ENCODE measurements at regions not wholly inside any gene's neighbourhood (a gene's known extent, or its start where the extent isn't known, plus 50 kb on each side); places are given as distances from the start of the nearest gene placed in this dataset.

DNA sequence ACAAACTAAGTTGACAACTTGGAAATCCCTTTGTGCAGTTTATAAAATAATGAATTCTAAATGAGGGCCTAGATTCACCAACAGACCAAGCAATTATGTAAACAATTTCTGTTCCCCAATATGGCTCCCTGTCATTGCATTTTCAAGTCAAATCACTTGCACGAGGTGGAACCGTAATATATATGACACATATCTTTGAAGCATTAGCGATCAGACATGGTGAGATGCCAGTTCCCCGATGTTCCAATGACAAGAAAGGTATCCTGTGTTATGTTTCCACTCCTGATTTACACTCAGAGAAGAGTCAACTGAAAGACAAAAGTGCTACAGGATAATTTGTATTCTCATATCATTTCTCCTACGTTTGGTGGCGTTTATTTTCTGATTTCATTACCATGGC lies 108.5 kb upstream of the TDRD3 start:
- no peak for DNase-seq

DNA sequence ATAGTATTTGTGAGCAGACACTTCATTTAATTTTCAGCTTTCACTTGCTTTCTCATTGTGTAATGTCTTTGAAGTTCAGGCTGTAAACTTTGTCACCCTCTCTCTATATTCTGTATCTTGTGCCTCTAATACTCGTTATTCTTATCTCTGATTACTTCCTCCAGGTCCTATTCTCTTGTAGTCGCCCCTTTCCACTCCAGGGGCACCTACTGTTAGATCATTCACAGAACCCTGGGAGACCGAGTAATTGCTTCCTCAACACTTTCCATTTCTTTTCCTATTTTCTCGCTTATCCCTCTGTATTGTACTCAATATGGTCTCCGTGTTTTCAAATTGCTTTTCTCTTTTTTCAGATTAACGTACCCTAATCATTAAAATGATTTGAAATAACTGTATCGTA lies 93.9 kb upstream of the TDRD3 start:
- DNase-seq = no peak

DNA sequence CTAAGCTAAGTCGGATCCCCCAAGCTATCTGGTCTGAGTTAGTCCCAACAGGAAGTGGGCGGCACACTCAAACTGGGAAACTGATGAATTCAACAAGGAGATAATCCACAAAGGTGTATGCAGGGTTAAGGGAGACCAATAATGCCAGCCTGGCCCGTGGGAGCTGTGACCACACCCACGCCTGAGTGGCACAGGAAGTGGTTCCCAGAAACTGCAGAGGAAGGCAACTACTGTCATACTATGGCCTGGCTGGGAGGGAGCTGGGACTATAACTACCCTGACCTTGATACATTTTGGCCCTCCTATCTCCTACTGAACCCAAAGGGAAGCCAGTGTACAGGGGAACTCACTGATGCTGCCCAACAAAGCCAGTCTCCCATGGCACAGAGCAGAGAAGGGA lies 85.5 kb upstream of the TDRD3 start:
- DNase-seq = no peak

DNA sequence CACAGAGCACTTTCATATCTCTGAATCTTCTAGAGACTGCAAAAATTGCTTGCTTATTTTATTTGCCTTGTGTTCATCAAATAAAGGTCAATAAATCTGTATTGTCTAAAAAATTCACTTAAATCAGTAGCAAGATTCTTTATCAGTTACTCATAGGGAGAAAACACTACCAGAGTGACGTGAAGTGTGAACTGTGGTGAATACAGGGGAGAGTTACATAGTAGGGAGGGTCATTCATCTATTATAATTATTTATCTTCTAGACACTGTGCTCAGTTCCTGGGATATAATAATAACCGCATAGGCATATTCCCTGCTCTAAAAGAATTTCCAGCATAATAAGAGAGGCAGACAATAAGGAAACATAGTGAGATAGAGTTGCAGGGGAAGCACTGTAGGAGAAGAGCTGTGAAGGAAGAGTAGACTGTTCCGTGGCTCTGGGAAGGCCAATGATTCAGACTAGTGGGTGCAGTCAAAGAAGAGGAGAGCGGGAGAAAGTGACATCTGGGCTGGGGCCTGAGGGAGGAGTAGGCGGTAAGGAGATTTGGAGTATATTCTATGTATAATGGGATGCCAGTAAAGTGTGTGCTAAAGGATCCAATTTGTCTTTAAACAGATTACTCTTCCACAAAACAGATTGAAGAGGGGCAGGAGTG lies 84.0 kb upstream of the TDRD3 start:
- no peak for DNase-seq

DNA sequence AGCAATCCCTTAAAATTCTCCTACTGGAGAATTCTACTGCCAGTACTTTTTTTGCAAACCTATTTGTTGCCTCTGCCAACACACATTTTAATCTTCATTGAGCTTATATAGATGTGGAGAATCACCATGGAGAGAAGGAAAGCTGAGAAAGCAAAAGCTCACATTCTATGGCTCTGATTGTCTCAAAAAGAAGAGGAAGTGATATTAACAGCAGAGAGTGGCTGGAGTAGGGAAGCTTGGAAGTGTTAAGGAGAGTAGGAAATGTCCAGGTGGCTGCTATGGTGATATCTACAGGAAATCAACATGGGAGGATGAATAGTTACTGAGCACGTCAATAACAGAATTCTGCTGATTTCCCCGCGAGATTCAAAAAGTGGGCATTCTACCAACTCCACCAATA lies 78.8 kb upstream of the TDRD3 start:
- no peak for DNase-seq

DNA sequence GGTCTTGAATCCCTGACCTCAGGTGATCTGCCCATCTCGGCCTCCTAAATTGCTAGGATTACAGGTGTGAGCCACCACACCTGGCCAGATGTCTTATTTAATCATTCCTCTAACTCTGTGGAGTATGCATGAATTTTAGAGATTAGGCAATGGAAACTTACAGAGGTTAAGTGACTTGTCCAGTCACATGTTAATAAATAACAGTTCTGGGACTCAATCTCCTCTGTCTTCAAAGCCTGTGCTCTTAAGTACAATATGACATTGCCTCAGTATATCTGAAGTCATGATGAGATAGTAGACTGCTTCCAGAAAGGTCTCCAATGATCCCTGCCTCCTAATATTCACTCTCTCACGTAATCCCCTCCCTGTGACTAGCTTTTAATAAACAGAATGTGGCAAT lies 72.9 kb upstream of the TDRD3 start:
- DNase-seq = no peak

DNA sequence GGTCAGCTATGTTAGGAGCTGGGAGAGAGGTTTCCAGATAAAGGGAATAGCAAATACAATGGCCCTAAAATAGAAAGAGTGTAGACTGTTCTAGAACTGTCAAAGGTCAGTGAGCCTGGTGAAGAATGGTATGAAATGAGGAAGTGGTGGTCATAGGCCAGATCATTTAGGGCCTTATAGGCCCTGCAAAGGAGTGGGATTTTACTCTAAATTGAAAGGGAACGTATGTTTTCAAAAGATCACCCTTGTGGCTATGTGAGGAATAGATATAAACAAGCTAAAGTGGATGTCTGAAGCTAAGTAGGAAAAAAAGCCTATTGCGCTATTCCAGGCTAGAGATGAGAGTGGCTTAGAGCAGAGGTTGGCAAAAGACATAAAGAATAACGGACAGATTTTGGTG lies 70.7 kb upstream of the TDRD3 start:
- DNase-seq = no peak

DNA sequence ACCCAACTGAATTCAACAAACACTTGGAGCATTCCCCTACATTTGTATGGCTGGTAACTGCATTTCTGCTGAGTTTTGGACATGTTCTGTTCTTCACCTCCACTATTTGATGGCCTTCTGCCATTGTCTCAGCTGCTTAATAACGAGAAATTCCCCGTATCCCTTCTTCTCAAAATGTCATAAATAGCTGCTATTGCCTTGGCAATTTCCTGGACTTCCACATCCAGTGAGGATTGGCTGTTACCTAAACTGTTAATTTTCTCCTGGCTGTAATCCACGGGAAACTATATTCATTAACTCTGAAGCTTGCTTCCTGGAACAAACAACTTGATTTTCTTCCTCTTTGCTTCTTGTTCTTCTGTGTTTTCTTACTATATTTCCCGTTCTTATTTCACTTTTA lies 69.5 kb upstream of the TDRD3 start:
- DNase-seq = no peak

DNA sequence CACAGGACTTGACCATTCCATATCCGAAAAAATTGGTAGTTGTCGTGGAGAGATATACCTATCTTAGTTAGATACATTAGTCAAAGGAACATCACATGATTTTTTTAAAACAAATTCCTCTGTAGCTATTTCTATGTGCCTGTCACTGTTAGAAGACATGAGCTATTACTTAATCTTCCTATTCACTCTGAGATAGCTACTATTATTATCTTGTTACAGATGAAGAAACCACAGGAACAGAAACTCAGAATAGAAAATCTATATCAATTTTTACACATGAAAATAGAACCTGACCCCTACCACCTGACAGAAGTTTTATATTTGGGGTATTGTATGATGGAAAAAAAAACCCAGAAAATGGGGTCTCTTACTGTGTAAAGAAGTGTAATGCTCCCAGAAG lies 68.9 kb upstream of the TDRD3 start:
- DNase-seq = no peak

DNA sequence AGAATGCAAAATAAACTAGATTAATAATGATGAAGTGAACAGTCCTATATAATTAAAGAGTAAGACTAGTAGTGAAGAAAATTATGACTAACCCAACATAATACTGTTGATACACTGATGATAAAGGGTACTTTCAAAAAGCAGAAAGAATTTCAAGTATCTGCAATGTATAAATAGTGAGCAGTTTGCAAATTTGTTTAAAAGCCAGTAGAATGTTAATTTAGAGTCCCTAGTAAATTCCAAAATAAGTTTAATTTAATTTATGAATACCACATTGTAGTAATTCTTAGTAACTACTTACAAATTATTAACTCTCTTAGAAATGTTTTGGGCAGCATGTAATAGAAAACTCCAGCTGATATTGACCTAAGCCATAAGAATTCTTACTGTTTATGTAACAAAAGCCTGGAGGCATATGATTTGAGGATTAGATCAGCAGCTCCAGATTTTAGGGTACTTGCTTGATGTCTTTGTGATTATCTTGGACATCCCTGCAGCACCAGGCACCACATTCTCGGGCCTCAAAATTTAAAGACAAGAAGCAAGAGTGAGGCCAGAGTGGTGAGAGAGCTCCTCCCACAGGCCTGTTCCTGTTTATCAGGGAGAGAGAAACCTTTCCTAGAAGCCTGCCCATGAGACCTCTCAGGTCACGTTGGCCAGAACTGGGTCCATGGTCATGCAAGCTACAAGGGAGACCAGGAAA lies 67.6 kb upstream of the TDRD3 start:
- DNase-seq = peak; percentile 25

DNA sequence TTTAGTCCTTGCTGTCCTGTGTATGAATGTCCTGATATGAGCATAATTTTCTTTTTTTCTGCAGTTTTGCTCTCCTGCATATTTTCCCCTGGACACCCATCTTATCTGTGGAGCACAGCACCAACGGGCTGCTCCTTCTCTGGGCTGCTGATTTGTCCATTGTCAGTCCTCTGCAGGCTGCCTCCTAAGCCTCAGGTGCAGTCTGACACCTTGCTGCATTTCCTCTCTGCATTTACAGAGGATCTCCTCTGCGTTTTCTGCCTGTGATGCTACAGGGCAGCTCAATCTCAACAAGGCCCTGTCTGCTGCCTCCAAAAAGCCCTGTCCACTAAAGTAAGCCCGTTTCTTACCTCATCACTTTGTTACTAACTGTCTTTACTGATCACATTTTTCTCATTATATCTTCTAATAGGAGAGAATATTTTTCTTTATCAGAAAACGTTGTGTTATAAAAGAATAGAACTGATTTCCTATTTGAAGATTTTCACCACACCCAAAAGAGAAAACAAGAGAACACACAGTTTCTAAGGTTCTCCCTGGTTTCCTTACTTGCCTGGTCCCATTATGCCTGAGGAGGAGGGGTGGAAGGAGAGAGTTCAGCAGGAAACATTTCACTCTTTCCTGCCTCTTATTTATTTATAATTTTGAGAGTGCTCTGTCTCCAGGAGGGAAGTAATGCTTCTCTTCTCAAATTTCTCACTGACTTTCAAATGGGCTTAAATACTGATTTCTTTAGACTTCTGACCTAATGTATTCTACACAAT lies 65.6 kb upstream of the TDRD3 start:
- no peak for DNase-seq

DNA sequence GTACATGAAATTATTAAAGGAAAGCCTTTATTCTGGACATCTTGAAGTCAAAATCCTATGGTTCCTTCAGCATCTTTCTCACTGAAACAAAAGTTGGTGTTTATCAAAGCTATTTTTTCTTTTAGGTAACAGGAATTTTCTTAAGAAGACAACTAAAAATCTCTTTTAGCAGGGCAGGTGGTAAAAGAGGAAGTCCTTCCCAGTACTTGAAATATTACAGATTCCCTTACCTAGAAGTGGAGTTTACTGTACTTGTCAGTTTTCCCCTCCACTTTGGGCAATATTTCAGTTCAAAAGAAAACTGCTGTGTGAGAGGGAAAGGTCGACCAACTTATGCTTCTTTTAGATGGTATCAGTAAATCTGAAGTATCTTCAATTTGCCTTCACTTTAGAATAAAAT lies 64.3 kb upstream of the TDRD3 start:
- DNase-seq = no peak

DNA sequence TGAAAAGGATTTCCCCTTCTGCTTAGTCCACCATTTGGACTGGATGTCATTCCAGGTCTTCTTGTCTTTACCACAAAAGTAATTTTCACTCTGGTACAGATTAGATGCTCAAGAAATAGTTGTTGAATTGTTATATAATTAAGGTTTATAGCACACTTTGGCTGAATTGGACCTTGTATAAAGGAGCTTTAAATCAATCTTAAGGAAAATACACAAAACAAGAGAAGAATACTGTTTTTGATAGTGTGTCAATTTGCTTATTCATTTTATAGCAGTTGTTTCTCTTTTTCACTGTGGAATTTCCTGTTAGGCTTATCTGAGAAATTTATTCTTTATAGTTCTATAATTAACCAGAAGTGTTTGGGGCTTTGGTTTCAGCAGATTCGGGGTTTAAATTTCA lies 62.7 kb upstream of the TDRD3 start:
- DNase-seq = no peak

DNA sequence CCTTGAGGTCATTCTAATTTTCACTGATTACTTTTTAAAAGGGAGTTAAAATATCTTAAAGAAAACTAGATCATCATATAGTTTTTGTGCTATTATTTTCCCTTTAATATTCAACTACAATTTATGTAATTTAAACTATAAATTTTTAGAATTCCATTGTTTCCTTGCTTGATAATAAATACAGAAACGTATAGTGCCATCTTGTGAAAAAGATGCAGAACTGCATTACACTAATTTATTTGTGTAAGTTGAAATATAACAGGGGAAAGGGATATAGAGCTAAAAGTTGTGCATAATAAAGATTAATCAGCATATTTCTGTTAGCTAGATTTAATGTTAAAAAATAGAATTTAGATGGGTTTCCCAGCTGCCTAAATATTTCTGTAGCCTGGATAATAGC lies 61.5 kb upstream of the TDRD3 start:
- DNase-seq = peak; percentile 3

DNA sequence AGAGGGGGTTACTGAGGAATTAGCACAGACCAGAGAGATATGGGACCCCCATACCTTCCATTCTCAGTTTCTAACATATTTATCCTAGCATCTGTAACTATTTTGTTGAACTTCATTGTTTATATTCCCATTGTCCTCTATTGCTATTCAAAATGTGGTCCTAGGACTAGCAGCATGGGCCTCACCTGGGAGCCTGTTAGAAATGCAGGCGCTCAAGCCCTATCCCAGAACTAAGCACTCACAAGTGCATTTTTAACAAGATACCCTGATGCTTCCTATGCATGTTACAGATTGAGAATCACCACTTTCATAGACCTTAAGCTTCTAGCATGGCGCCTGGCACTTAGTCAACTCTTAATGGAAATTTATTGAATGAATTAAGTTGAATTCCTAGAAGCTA lies 58.3 kb upstream of the TDRD3 start:
- DNase-seq = no peak

DNA sequence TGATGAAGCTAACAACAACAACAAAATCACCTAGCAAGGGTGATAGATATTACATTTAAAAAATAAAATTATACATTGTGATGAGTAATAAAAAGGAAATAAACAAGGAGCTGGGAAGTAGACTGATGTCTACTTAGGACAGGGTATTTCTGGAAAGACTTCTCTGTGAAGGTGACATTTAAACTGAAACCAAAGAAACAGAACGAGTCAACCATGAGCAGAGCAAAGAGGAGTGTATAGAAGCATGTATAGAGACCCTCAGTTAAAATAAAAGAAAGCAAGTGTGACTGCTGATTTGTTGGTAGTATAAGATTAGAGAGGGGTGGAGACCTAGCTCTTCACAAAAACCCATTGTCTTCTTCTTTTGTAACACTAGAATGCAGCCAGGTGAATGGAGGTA lies 53.0 kb upstream of the TDRD3 start:
- DNase-seq = no peak

DNA sequence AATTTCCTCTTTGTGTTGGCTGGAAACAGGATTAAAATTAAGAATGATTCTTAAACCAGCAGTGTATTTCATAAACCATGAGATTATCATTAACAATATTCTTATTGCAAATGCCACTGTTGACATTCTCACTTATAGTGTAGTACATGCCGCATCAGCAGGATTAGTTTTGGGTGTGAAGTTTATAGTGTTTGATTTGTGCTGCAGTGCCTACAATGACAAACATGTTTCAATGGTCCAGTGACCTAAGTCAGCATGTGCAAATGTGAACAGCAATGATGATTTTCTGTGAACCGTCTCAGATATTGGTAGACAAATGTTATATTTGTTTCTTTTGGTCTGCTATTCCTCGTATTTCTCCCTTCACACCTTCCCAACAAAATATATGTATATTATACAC lies 49.8 kb upstream of the TDRD3 start:
- DNase-seq = no peak

All from EL (cell line).